Sigmoid colon (tissue), 6 donors: ENCODE measurements at regions not wholly inside any gene's neighbourhood (a gene's known extent, or its start where the extent isn't known, plus 50 kb on each side); places are given as distances from the start of the nearest gene placed in this dataset.

Experiments used
- DNase-seq: peaks from one replicate; pipeline ENCODE4 v3.0.0-alpha.2; 2019
- H3K27ac ChIP-seq, 4 donors: fragments of 200-600 bp; sonication (generic); one replicate each; pipeline ENCODE4 v1.5.1; 2016 to 2019; ENCODE audit warnings: mild to moderate bottlenecking in 1 of 4
- H3K27me3 ChIP-seq, 3 donors: fragments of 200-600 bp; sonication (generic); one replicate each; pipeline ENCODE4 v1.5.1; 2019; ENCODE audit warnings: mild to moderate bottlenecking in 1 of 3
- H3K36me3 ChIP-seq, 4 donors: fragments of 200-600 bp; sonication (generic); one replicate each; pipeline ENCODE4 v1.5.1; 2016 to 2019
- H3K4me1 ChIP-seq, 4 donors: fragments of 200-600 bp; sonication (generic); one replicate each; pipeline ENCODE4 v1.5.1; 2017 to 2019
- H3K4me3 ChIP-seq, 4 donors: fragments of 200-600 bp; sonication (generic); one replicate each; pipeline ENCODE4 v1.5.1; 2017 to 2019; ENCODE audit warnings: mild to moderate bottlenecking in 2 of 4, moderate library complexity in 1 of 4
- H3K9me3 ChIP-seq, 4 donors: fragments of 200-600 bp in 3 of 4; sonication (generic) in 3 of 4; one replicate each; pipeline versions ENCODE4 v1.5.1 to v1.6.1; 2013 to 2019
- EP300 ChIP-seq, 4 donors: sonication (generic); formaldehyde crosslinking; IDR thresholded peaks; one replicate each; pipeline ENCODE4 v1.6.1; 2017; ENCODE audit warnings: antibody characterized with exemption in 4 of 4
- POLR2A ChIP-seq, 2 donors: fragments of 450-650 bp; IDR thresholded peaks; one replicate each; pipeline ENCODE4 v1.6.1; 2016; ENCODE audit warnings: antibody characterized with exemption in 2 of 2, mild to moderate bottlenecking in 2 of 2, moderate library complexity in 2 of 2
- POLR2AphosphoS5 ChIP-seq, 4 donors: sonication (generic); formaldehyde crosslinking; IDR thresholded peaks; one replicate each; pipeline ENCODE4 v1.6.1; 2017; ENCODE audit warnings: antibody characterized with exemption in 4 of 4
- WGBS, 2 donors: extraction: QIAGEN DNeasy Blood & Tissue Kit; methylation state at CpG; one replicate each; pipeline ENCODE4 v1.1.7; 2013; 5-methylcytosine and 5-hydroxymethylcytosine counted together
- intact Hi-C: fragments of 100-400 bp; cut with DNase I; formaldehyde crosslinking; loops from one replicate; pipeline ENCODE4 v1.15.1; 2023
- TF ChIP-seq, protein P1 (sequence below), 4 experiments: fragments of 450-650 bp in 3 of 4; fragments of 200-600 bp in 1 of 4; IDR thresholded peaks; one replicate each; pipeline ENCODE4 v1.5.1; 2016 to 2019; ENCODE audit warnings: antibody characterized with exemption in 4 of 4, mild to moderate bottlenecking in 3 of 4, moderate library complexity in 2 of 4
- donor health status: healthy with polysubstance abuse.
- donor health status: healthy.

- Histone ChIP-seq H3K36me3 (no peaks in the 10 kb centered on the region), H3K9me3 (no peaks in the 10 kb centered on the region), H3K4me1 (no peaks in the 10 kb centered on the region), H3K4me3 (no peak overlapping the region), H3K27ac (no peak overlapping the region), H3K27me3 (no peaks in the 10 kb centered on the region)
- 75 to 82% methylated on average over 2 of the region's 2 CpGs for WGBS, 2 donors
- intact Hi-C loops: no loop called here
- DNase-seq: no peak
- TF ChIP-seq EP300 (IDR thresholded peaks at IDR 0.05) (no peak), POLR2A (IDR thresholded peaks at IDR 0.05) (no peak), POLR2AphosphoS5 (IDR thresholded peaks at IDR 0.05) (no peak)
- TF ChIP-seq, protein P1, sequence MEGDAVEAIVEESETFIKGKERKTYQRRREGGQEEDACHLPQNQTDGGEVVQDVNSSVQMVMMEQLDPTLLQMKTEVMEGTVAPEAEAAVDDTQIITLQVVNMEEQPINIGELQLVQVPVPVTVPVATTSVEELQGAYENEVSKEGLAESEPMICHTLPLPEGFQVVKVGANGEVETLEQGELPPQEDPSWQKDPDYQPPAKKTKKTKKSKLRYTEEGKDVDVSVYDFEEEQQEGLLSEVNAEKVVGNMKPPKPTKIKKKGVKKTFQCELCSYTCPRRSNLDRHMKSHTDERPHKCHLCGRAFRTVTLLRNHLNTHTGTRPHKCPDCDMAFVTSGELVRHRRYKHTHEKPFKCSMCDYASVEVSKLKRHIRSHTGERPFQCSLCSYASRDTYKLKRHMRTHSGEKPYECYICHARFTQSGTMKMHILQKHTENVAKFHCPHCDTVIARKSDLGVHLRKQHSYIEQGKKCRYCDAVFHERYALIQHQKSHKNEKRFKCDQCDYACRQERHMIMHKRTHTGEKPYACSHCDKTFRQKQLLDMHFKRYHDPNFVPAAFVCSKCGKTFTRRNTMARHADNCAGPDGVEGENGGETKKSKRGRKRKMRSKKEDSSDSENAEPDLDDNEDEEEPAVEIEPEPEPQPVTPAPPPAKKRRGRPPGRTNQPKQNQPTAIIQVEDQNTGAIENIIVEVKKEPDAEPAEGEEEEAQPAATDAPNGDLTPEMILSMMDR (IDR thresholded peaks at IDR 0.05): no peak
Measured at GRCh38 chr20:55514531-55514930, 490.8 kb downstream of the CBLN4 start.

DNA sequence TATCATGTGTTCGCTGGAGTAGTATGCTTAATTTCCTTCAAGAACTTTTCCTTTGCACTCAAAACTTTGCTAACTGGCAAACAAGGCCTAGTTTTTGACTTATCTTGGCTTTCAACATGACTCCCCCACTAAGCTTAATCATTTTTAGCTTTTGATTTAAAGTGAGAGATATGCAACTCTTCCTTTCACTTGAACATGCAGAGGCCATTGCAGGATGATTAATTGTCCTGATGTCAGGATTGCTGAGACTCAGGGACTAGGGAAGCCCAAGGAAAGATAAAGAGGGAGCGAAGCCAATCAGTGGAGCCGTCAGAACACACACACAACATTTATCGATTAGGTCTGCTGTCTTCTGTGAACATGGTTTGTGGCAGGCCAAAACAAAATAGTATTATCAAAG, 491.4 kb downstream of the CBLN4 start:
- no peaks in the 10 kb centered on the region for H3K9me3 ChIP-seq
- no peaks in the 10 kb centered on the region for H3K4me1 ChIP-seq
- H3K36me3 ChIP-seq: no peaks in the 10 kb centered on the region
- intact Hi-C loops: no loop called here
- no peak overlapping the region for H3K4me3 ChIP-seq
- no peak overlapping the region for H3K27ac ChIP-seq
- TF ChIP-seq POLR2A (IDR thresholded peaks at IDR 0.05) (no peak), EP300 (IDR thresholded peaks at IDR 0.05) (no peak), POLR2AphosphoS5 (IDR thresholded peaks at IDR 0.05) (no peak)
- TF ChIP-seq, protein P1 (IDR thresholded peaks at IDR 0.05): no peak
- 89 to 96% methylated on average over 4 of the region's 4 CpGs for WGBS, 2 donors
- DNase-seq: no peak
- no peaks in the 10 kb centered on the region for H3K27me3 ChIP-seq

DNA sequence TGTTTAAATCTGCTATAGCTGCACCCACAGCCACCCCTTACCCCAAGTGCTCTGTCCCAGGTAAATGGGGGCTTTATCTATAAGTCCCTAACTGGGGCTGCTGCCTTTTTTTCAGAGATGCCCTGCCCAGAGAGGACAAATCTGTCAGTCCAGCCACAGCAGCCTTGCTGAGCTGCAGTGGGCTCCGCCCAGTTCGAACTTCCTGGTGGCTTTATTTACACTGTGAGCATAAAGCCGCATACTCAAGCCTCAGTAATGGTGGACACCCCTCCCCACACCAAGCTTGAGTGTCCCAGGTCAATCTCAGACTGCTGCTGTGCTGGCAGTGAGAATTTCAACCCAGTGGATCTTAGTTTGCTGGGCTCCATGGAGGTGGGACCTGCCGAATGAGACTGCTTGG, 505.2 kb downstream of the CBLN4 start:
- no peaks in the 10 kb centered on the region for H3K36me3 ChIP-seq
- H3K27me3 ChIP-seq: no peaks in the 10 kb centered on the region
- intact Hi-C loops: no loop called here
- no peak overlapping the region for H3K4me3 ChIP-seq
- DNase-seq: no peak
- 31 to 63% methylated on average over 4 of the region's 4 CpGs for WGBS, 2 donors
- H3K4me1 ChIP-seq: no peaks in the 10 kb centered on the region
- TF ChIP-seq EP300 (IDR thresholded peaks at IDR 0.05) (no peak), POLR2A (IDR thresholded peaks at IDR 0.05) (no peak), POLR2AphosphoS5 (IDR thresholded peaks at IDR 0.05) (no peak)
- TF ChIP-seq, protein P1 (IDR thresholded peaks at IDR 0.05): no peak
- H3K27ac ChIP-seq: no peak overlapping the region
- peaks cover 0 to 3% (median 0%) of the 10 kb centered on the region in 4 donors for H3K9me3 ChIP-seq

DNA sequence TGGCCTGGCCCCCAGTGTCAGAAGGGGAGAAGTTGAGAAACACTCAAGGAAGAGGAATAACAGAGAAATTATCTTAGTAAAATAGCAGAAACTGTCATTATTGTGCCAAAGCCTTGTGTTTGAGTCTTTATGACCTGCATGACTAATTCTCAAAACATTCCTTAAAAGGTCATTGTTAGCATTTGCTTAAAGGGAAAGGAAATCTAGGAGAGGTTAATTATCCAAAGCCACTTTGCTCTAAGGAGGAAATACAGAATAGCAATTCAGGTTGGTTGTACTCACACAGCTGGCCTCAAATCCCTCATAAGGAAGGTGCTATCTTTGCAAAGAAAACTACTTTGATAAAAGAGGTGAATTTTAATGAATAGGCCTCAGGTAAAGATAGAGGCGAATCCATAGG, 516.7 kb downstream of the CBLN4 start:
- H3K9me3 ChIP-seq: no peaks in the 10 kb centered on the region
- 23 to 60% methylated on average over 1 of the region's 1 CpG for whole genome bisulfite sequencing, 2 donors
- no peaks in the 10 kb centered on the region for H3K36me3 ChIP-seq
- intact Hi-C loops: no loop called here
- no peaks in the 10 kb centered on the region for H3K4me1 ChIP-seq
- H3K4me3 ChIP-seq: no peak overlapping the region
- TF ChIP-seq POLR2AphosphoS5 (IDR thresholded peaks at IDR 0.05): no peak
- TF ChIP-seq, protein P1 (IDR thresholded peaks at IDR 0.05): no peak
- no peak for TF ChIP-seq POLR2A (IDR thresholded peaks at IDR 0.05)
- TF ChIP-seq EP300 (IDR thresholded peaks at IDR 0.05): no peak
- no peak overlapping the region for H3K27ac ChIP-seq
- no peak for DNase-seq
- H3K27me3 ChIP-seq: no peaks in the 10 kb centered on the region

DNA sequence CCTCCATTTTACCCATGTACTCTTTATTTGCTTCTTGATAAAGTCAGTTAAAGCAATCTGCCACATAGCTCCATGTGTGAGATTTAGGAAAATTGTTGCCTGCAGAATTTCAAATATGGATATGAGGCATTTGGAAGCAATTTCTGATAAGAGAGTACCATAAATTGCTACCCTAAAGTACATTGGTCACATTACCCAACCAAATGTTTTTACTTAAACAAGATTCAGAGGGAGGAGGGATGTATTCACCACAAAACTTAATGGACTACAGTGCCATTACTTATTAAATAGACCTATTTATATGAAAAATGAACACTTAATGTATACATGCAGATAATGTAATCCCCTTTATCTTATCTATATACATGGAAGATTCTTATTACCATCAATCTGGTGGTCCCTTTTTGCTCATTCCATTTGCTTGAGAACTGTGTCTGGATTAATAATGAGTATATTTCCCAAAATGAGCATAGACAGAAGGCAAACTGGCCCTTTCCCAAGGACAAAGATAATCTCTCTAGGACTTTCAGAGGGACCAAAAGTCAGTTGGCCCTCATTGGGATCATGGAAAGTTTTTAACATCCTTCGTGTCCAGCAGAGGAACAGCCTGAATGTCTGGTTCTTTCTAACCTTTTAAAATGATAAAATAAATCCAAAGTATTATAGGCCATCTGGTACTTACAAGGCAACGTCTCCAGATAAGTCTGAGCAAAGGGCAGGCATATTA, 526.4 kb downstream of the CBLN4 start:
- H3K4me3 ChIP-seq: no peak overlapping the region
- H3K36me3 ChIP-seq: no peaks in the 10 kb centered on the region
- TF ChIP-seq EP300 (IDR thresholded peaks at IDR 0.05): no peak
- TF ChIP-seq POLR2AphosphoS5 (IDR thresholded peaks at IDR 0.05): no peak
- TF ChIP-seq POLR2A (IDR thresholded peaks at IDR 0.05): no peak
- TF ChIP-seq, protein P1 (IDR thresholded peaks at IDR 0.05): no peak
- no peaks in the 10 kb centered on the region for H3K27me3 ChIP-seq
- 62 to 76% methylated on average over 2 of the region's 2 CpGs for WGBS, 2 donors
- no peaks in the 10 kb centered on the region for H3K9me3 ChIP-seq
- intact Hi-C loops: no loop called here
- no peak for DNase-seq
- H3K27ac ChIP-seq: no peak overlapping the region
- no peaks in the 10 kb centered on the region for H3K4me1 ChIP-seq
